Posterior cingulate gyrus (tissue), 11 donors: ENCODE measurements at regions not wholly inside any gene's neighbourhood (a gene's known extent, or its start where the extent isn't known, plus 50 kb on each side); places are given as distances from the start of the nearest gene placed in this dataset.
"Not testable (repeated sequence)": the region's sequence is repeated elsewhere in the genome, so short reads cannot be mapped to it uniquely, and the experiment has no call there.

Experiments used
- DNase-seq, 10 donors: peaks; one replicate each; pipeline versions ENCODE4 v3.0.0 to v3.0.0-alpha.2; 2020 to 2021; ENCODE audit warnings: mixed read lengths in 3 of 10
- intact Hi-C: fragments of 100-400 bp; cut with DNase I; formaldehyde crosslinking; loops from one replicate; pipeline ENCODE4 v1.15.1; 2023

GRCh38 chr15:30195355-30196008 is 60.6 kb downstream of the GOLGA8T start:
- intact Hi-C loops, DNase-seq: not testable (repeated sequence)

- intact Hi-C loops, result not testable (repeated sequence)
- DNase-seq, result peak in 2 of 10 donors; percentile 63 to 72
Observed at GRCh38 chr15:30196009-30196375, 61.1 kb downstream of the GOLGA8T start.

GRCh38 chr15:30196769-30197168 is 61.9 kb downstream of the GOLGA8T start:
- intact Hi-C loops, result not testable (repeated sequence)

GRCh38 chr15:30201517-30201916 is 66.7 kb downstream of the GOLGA8T start:
- DNase-seq, intact Hi-C loops: not testable (repeated sequence)

More at GRCh38 chr15:30196769-30197168, 61.9 kb downstream of the GOLGA8T start:
- not testable (repeated sequence) for DNase-seq

- DNase-seq, intact Hi-C loops: not testable (repeated sequence)
Observed at GRCh38 chr15:30213733-30214132, 78.9 kb downstream of the GOLGA8T start.

- DNase-seq, intact Hi-C loops: not testable (repeated sequence)
Observed at GRCh38 chr15:30221803-30222202, 87.0 kb downstream of the GOLGA8T start.

GRCh38 chr15:30222798-30223591 is 88.1 kb downstream of the GOLGA8T start:
- intact Hi-C loops, DNase-seq: not testable (repeated sequence)

GRCh38 chr15:30225233-30225891 is 90.5 kb downstream of the GOLGA8T start:
- intact Hi-C loops, result not testable (repeated sequence)
- DNase-seq, result peak in 1 of 10 donors; percentile 25

GRCh38 chr15:30261432-30262141 is 126.7 kb downstream of the GOLGA8T start:
- intact Hi-C loops, result not testable (repeated sequence)
- DNase-seq, result peak in 3 of 10 donors; percentile 7 to 14 (median 8)

GRCh38 chr15:30262142-30262460 is 127.2 kb downstream of the GOLGA8T start:
- DNase-seq, intact Hi-C loops: not testable (repeated sequence)

- DNase-seq, result peak in 4 of 10 donors; percentile 18 to 28 (median 27)
- intact Hi-C loops, result not testable (repeated sequence)
Observed at GRCh38 chr15:30264000-30264399, 129.1 kb downstream of the GOLGA8T start.

- DNase-seq, intact Hi-C loops: not testable (repeated sequence)
Observed at GRCh38 chr15:30295150-30295844, 98.0 kb downstream of the CHRFAM7A start.

- intact Hi-C loops, DNase-seq: not testable (repeated sequence)
Observed at GRCh38 chr15:30303968-30304367, 89.4 kb downstream of the CHRFAM7A start.
